ENCODE measurements at regions not wholly inside any gene's neighbourhood (a gene's known extent, or its start where the extent isn't known, plus 50 kb on each side); places are given as distances from the start of the nearest gene placed in this dataset.

DNA sequence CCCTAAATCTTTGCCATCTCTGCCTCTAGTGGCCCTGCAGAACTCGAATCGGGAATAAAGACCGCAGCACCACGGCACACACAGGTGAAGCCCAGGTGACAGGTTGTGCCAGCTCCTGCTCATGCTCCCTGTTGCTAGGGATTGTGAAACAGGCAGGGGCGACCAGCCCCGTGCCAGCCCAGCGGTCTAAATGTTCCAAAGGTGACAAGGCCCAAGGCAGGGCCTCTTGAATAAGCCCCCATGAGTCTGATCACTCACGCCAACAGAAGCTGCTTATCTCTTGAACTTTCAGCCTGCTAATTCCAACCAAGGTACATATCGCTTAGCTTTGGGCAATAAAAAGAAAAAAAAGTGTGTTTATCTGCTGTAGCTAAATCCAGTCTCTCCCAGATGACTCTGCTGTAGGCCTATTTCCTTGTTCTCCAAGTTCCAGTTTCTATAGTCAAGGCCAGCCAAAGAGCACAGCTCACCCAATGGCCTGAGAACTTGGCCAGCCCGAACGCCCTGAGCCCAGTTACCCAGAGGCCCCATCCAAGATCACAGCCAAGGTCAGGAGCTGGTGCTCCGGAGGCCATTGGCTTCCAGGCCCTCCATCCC is 191.1 kb upstream of the GPR12 start:
- Histone ChIP-seq H3K27ac (ENCODE audit: poor library complexity, severe bottlenecking) (no peak overlapping the region), H3K36me3 (ENCODE audit: low read depth) (no peaks in the 10 kb centered on the region), H3K4me1 (ENCODE audit: insufficient read depth, poor library complexity, severe bottlenecking) (no peaks in the 10 kb centered on the region), H3K4me3 (ENCODE audit: severe bottlenecking) (no peak overlapping the region), H3K27me3 (ENCODE audit: insufficient read depth, poor library complexity, severe bottlenecking) (peaks cover 7% of the 10 kb centered on the region), H3K9me3 (ENCODE audit: severe bottlenecking) (no peaks in the 10 kb centered on the region)
- DNase-seq (ENCODE audit: low spot score) = no peak
- no peak for ATAC-seq (ENCODE audit: low read depth)
- TF ChIP-seq, protein P1, sequence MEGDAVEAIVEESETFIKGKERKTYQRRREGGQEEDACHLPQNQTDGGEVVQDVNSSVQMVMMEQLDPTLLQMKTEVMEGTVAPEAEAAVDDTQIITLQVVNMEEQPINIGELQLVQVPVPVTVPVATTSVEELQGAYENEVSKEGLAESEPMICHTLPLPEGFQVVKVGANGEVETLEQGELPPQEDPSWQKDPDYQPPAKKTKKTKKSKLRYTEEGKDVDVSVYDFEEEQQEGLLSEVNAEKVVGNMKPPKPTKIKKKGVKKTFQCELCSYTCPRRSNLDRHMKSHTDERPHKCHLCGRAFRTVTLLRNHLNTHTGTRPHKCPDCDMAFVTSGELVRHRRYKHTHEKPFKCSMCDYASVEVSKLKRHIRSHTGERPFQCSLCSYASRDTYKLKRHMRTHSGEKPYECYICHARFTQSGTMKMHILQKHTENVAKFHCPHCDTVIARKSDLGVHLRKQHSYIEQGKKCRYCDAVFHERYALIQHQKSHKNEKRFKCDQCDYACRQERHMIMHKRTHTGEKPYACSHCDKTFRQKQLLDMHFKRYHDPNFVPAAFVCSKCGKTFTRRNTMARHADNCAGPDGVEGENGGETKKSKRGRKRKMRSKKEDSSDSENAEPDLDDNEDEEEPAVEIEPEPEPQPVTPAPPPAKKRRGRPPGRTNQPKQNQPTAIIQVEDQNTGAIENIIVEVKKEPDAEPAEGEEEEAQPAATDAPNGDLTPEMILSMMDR (IDR thresholded peaks at IDR 0.05; ENCODE audit: poor library complexity, severe bottlenecking) = no peak

DNA sequence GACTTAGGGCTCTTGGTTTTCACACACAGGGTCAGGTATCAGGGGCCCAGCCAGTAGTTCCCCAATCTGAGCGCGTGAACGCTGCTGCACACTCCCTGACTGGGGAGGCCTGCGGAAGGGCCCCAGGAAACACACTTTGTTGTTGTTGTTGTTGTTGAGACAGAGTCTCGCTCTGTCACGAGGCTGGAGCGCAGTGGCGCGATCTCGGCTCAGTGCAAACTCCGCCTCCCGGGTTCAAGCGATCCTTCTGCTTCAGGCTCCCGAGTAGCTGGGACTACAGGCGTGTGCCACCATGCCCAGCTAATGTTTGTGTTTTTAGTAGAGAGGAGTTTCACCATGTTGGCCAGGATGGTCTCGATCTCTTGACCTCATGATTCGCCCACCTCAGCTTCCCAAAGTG is 190.4 kb upstream of the GPR12 start:
- Histone ChIP-seq H3K4me3 (ENCODE audit: severe bottlenecking) (no peak overlapping the region), H3K4me1 (ENCODE audit: insufficient read depth, poor library complexity, severe bottlenecking) (no peaks in the 10 kb centered on the region), H3K27ac (ENCODE audit: poor library complexity, severe bottlenecking) (no peak overlapping the region), H3K27me3 (ENCODE audit: insufficient read depth, poor library complexity, severe bottlenecking) (peaks cover 1% of the 10 kb centered on the region), H3K9me3 (ENCODE audit: severe bottlenecking) (no peaks in the 10 kb centered on the region), H3K36me3 (ENCODE audit: low read depth) (no peaks in the 10 kb centered on the region)
- ATAC-seq (ENCODE audit: low read depth) (no peak), DNase-seq (ENCODE audit: low spot score) (no peak)
- TF ChIP-seq, protein P1 (IDR thresholded peaks at IDR 0.05; ENCODE audit: poor library complexity, severe bottlenecking) = no peak

DNA sequence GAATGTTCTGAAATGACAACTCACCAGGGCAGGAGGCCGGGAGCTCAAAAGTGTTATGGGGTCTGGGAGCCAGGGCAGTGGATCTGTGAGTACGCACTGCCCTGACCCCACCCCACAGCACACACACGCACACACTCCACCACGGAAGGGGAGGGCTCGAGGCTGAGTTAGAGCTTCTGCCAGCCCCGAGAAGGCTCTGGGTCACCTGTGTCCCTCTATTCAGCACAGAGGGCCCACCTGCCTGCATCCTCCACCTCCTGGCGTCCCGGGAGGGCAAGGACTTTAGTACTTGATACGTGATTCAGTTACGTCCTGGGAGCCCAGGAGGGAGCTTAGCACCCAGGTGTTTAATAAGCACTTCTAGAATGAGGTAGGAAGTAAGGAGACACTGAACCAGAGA is 190.0 kb upstream of the GPR12 start:
- Histone ChIP-seq H3K4me3 (ENCODE audit: severe bottlenecking) (no peak overlapping the region), H3K36me3 (ENCODE audit: low read depth) (no peaks in the 10 kb centered on the region), H3K27ac (ENCODE audit: poor library complexity, severe bottlenecking) (no peak overlapping the region), H3K27me3 (ENCODE audit: insufficient read depth, poor library complexity, severe bottlenecking) (no peaks in the 10 kb centered on the region), H3K9me3 (ENCODE audit: severe bottlenecking) (no peaks in the 10 kb centered on the region), H3K4me1 (ENCODE audit: insufficient read depth, poor library complexity, severe bottlenecking) (no peaks in the 10 kb centered on the region)
- TF ChIP-seq, protein P1 (IDR thresholded peaks at IDR 0.05; ENCODE audit: poor library complexity, severe bottlenecking) = no peak
- ATAC-seq (ENCODE audit: low read depth) = no peak
- no peak for DNase-seq (ENCODE audit: low spot score)

DNA sequence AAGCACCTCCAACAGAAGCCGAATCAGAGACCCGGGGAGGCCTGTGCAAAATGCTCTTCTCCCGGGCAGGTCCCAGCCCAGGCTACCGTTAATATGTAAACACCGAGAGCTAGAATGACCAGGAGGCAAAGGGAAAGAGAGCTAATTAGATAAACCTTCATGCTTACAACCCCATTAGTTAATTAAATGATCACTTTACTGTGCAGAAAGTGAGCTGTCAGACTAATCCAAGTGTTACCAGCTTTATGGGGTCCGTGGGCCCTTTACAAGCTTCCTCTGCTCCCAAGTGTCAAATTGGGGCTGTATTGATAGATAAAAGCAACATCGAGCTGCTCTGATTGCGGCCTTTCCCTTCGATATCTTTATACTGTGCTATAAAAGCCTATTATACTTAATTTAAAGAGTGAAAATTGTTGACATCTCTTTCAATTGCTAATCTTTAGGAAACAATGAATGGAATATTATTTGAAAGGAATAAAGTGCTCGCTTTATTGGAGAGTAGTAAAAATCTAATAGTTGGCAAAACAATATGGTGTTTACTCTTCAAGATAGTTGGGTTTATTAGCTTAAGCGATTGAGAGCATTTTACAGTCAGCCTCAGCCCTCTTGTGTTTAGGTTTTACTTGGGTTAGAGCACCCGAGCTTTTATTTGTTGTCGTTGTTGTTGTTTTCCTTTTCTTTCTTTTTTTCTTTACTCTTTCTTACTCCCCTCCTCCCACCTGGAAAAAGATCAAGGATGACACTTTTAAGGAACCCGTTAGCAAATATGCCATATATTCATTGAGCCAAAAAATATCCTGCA is 189.3 kb upstream of the GPR12 start:
- ATAC-seq (ENCODE audit: low read depth) (no peak), DNase-seq (ENCODE audit: low spot score) (no peak)
- no peak overlapping the region for H3K27ac ChIP-seq (ENCODE audit: poor library complexity, severe bottlenecking)
- H3K9me3 ChIP-seq (ENCODE audit: severe bottlenecking) = no peaks in the 10 kb centered on the region
- no peaks in the 10 kb centered on the region for H3K4me1 ChIP-seq (ENCODE audit: insufficient read depth, poor library complexity, severe bottlenecking)
- H3K4me3 ChIP-seq (ENCODE audit: severe bottlenecking) = no peak overlapping the region
- TF ChIP-seq, protein P1 (IDR thresholded peaks at IDR 0.05; ENCODE audit: poor library complexity, severe bottlenecking) = no peak
- H3K27me3 ChIP-seq (ENCODE audit: insufficient read depth, poor library complexity, severe bottlenecking) = no peaks in the 10 kb centered on the region
- H3K36me3 ChIP-seq (ENCODE audit: low read depth) = no peaks in the 10 kb centered on the region

DNA sequence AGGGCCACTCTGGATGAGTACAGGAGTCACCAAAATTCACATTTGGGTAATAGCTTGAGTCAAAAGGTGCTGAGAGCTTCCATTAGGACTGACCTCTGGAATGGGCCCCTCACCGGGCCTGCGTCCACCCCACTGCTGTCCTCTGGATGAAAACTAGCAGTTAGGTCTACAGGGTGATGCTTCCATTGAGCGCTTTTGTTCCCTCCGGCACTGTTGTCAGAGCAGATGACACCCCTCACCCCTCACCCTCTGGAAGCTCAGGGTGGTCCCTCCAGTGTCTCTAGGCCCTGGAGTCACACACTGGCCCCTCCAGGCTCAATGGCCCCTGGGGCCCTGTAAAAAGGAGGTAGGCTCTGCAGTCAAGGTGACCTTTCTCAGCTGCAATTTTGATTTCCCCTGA is 187.8 kb upstream of the GPR12 start:
- Histone ChIP-seq H3K27me3 (ENCODE audit: insufficient read depth, poor library complexity, severe bottlenecking) (no peaks in the 10 kb centered on the region), H3K9me3 (ENCODE audit: severe bottlenecking) (no peaks in the 10 kb centered on the region), H3K27ac (ENCODE audit: poor library complexity, severe bottlenecking) (no peak overlapping the region), H3K36me3 (ENCODE audit: low read depth) (no peaks in the 10 kb centered on the region), H3K4me1 (ENCODE audit: insufficient read depth, poor library complexity, severe bottlenecking) (no peaks in the 10 kb centered on the region), H3K4me3 (ENCODE audit: severe bottlenecking) (no peak overlapping the region)
- no peak for ATAC-seq (ENCODE audit: low read depth)
- TF ChIP-seq, protein P1 (IDR thresholded peaks at IDR 0.05; ENCODE audit: poor library complexity, severe bottlenecking) = no peak
- no peak for DNase-seq (ENCODE audit: low spot score)
